Stimulated activated naive CD8-positive, alpha-beta T cell treated with anti-CD3 and anti-CD28 coated beads, Interleukin-15, amount 100 ng/mL, for 72 hours (primary cell): ENCODE measurements at regions not wholly inside any gene's neighbourhood (a gene's known extent, or its start where the extent isn't known, plus 50 kb on each side); places are given as distances from the start of the nearest gene placed in this dataset.
"Not testable (repeated sequence)": the region's sequence is repeated elsewhere in the genome, so short reads cannot be mapped to it uniquely, and the experiment has no call there.

Experiments used
- ATAC-seq: fragments of 150-1000 bp; cut with Tn5 transposase; 2 replicates; pipeline ENCODE4 v1.10.0; 2021; ENCODE audit warnings: mild to moderate bottlenecking, moderate library complexity
- DNase-seq, 2 donors: peaks; one replicate each; pipeline ENCODE4 v3.0.0; 2021 to 2022
- H3K27ac Mint-ChIP-seq, 2 donors: one replicate each; pipeline ENCODE4 v1.8.0; 2022; ENCODE audit warnings: mild to moderate bottlenecking in 2 of 2, mixed read lengths in 2 of 2, moderate library complexity in 2 of 2
- H3K27me3 Mint-ChIP-seq: one replicate; pipeline ENCODE4 v1.8.0; 2022; ENCODE audit warnings: mixed read lengths
- H3K4me1 Mint-ChIP-seq: one replicate; pipeline ENCODE4 v1.8.0; 2022; ENCODE audit warnings: mild to moderate bottlenecking, mixed read lengths
- H3K4me3 Mint-ChIP-seq, 2 donors: one replicate each; pipeline ENCODE4 v1.8.0; 2022; ENCODE audit warnings: mild to moderate bottlenecking in 2 of 2, mixed read lengths in 2 of 2, moderate library complexity in 1 of 2
- H3K9me3 Mint-ChIP-seq, 2 donors: one replicate each; pipeline ENCODE4 v1.8.0; 2022; ENCODE audit warnings: mixed read lengths in 2 of 2

DNA sequence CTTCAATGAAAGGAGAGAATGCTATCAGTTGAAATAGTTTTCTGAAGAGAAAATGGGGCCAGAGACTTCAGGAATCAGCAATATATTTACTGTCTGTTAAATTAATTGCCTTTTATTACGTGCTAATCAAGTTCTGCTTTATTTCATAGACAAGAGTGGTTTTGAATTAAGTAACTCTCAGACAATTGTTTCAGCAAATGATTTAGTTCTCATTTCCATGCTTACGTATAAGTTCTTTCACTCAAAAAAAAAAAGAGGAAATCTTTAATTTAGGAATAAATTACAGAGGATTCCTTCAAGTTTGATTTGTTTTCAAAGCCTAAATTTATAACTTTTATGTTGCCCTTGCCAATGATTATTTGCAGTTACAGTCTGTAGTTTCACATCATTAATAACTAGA, 163.5 kb downstream of the SPATA31A6 start:
- H3K27ac Mint-ChIP-seq, H3K9me3 Mint-ChIP-seq, H3K4me3 Mint-ChIP-seq, DNase-seq, H3K27me3 Mint-ChIP-seq, H3K4me1 Mint-ChIP-seq, ATAC-seq: not testable (repeated sequence)

DNA sequence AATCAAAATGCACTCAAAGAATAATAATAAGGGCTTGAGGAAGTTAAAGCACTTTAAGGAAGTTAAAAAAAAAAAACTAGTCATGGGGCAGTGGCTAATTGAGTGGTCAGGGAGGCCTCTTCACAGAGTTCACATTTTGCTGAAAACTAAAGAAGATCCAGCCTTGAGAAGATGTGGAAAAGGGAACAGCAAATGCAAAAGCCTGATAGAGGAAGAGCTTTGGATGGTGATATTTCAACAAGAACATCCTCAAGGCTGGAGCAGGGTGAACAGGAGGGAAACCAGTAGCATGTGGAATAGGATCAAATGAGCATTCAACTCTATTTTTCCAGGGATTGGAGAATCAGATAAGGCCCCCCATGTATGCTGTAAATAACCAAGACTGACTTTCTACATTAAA, 165.7 kb downstream of the SPATA31A6 start:
- not testable (repeated sequence) for ATAC-seq, DNase-seq, H3K4me1 Mint-ChIP-seq, H3K27ac Mint-ChIP-seq, H3K9me3 Mint-ChIP-seq, H3K27me3 Mint-ChIP-seq, H3K4me3 Mint-ChIP-seq

DNA sequence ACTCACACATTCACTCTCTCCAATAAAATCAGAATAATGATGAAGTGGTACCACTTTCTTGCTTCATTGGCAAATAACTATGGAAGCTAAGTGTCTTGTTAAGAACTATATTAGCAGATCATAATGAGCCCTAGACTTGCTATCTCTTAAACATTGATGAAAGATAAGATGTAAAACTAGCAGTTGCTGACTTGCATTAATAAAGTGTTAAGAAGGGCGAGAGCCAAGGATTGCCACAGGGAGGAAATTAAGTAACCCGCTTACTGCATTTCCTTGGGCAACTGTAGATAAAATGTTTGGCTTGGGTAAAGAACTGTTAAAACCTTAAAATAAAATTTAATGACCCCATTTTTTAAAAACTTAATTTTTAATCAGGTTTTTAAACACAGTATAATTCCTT, 167.0 kb downstream of the SPATA31A6 start:
- H3K9me3 Mint-ChIP-seq, ATAC-seq, H3K4me3 Mint-ChIP-seq, H3K27ac Mint-ChIP-seq, H3K27me3 Mint-ChIP-seq, H3K4me1 Mint-ChIP-seq, DNase-seq: not testable (repeated sequence)

DNA sequence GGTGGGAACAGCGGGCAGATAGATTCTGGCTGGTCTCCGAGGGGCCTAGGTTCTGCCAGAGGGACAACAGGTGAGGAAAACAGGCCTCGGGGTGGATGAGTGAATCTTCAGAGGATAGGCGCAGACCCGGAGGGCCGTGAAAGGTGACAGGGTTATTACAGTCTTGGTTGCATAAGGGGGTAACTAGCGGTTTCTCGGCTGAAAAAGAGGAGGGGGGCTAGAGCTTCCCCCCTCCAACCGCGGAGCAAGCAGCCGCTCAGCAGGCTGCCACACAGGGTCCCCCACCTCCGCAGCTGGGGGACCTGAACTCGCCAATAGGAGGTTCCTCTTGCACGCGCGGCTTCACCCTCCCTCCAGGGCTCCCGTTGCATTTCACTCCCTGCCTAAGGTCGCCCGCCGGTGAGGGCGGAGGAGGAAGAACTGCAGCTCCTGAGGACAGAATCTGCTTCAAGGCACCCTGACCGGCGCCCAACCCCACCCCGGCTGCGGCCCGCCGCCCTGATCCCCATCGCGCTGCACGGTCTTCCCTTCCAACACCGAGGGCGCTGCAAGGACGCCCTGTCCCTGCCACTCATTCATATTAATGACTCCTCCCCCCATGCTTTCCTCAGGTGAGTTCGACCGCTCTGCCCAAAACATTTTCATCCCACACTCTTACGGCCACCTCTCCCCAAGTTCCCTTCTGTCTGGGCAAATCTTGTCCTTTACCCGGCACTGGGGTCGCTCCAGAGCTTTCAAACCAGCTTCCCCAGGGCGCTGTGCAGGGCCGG, 174.3 kb downstream of the SPATA31A6 start:
- ATAC-seq, H3K4me1 Mint-ChIP-seq, H3K27ac Mint-ChIP-seq, DNase-seq, H3K9me3 Mint-ChIP-seq: not testable (repeated sequence)
- Mint-ChIP-seq H3K27me3 (peaks cover 19% of the 10 kb centered on the region), H3K4me3 (peak overlapping the region; percentile 41 to 46)

DNA sequence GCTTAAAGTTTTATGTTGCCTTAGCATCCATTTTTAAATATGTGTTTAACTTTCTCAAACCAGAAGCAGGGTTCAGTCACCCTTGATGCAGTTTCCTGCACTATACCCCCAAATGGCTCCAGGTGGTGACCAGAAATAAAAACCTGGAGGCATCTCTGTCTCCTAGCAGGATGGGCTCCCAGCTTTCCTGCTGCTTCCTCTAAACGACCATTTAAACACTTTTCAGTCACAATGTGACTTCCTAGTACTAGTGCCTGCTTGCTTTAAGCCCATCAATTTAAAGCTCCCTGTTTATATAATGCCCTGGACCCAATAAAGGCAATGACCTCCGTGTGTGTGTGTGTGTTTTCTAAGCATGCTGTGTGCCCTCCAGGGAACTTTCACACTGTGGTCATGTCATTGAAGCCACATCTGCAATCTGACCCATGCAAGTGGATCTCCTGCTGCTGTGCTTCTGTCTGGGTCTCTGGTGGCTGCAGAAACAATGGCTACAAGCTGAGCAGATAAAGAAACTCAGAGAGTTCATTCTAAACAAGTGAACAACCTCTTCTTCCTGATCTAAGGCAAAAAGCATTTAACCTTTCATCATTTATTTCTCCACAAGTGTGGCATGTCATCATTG, 175.3 kb downstream of the SPATA31A6 start:
- not testable (repeated sequence) for ATAC-seq, H3K9me3 Mint-ChIP-seq, H3K4me3 Mint-ChIP-seq, DNase-seq, H3K4me1 Mint-ChIP-seq
- Mint-ChIP-seq H3K27me3 (peaks cover 19% of the 10 kb centered on the region), H3K27ac (peak overlapping the region in 1 of 2 donors; percentile 4)

DNA sequence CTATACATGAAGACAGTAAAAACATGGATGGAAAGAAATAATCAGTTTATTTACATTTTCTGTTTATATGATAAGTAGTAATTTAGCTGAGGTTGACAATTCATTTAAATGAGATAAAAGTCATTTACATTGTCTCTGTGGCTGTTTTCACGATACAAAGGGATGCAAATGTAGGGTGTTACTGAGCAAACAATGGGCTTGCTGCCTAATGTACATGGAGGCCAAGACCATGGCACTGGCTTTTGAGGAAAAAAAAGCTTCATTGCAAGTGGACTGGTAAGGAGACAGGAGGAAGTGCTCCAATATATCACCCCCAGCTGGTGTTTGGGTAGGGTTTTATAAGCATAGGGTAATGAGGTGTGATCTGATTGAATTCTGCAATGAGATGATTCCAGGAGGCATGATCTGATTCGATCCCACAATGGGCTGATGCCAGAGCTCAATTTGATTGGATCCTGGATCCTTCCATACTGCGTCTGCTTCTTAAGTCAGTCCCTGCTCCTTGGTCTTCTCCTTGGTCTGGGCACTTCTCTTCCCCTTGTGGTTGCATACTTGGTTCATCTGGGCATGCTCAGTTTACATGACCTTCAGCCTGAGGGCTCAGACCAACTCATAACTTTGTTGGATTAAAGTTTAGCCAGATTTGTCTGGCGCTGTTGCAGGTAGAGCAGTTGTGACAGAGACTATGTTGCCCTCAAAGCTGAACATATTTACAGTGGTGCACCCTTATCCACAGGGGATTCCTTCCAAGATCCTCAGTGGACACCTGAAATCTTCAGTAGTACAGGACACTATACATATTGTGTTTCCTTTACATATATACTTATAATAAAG, 181.2 kb downstream of the SPATA31A6 start:
- H3K4me3 Mint-ChIP-seq, ATAC-seq: not testable (repeated sequence)

DNA sequence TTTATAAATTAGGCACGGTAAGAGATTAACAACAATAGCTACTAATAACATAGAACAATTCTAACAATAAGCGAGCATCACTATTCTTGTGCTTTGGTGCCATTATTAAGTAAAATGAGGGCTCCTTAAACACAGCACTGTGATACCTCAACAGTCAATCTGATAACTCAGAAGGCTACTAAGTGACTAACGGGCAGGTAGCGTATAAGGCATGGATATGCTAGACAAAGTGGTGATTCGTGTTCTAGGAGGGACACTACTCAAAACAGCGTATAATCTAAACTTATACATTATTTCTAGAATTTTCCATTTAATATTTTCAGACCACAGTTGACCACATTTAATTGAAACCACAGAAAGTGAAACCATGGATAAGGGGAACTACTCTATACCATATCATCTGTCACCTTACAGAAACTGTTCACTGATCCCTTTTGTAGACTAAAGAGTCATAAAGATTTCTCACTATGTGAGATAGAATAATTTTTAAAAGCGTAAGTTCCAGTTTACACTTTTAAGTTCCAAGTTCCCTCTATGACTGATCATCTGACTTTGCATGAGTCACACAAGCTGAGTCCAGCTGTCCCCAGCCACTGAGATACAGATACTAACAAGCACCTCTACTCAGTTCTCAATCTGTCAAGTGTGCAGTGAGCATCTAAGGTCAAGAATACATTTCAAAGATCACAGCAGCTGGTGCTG, 181.9 kb downstream of the SPATA31A6 start:
- peak; percentile 73 for ATAC-seq
- H3K4me3 Mint-ChIP-seq, H3K27me3 Mint-ChIP-seq, DNase-seq, H3K9me3 Mint-ChIP-seq, H3K27ac Mint-ChIP-seq, H3K4me1 Mint-ChIP-seq: not testable (repeated sequence)

More for the DNA sequence above, 181.2 kb downstream of the SPATA31A6 start:
- not testable (repeated sequence) for H3K4me1 Mint-ChIP-seq, H3K27ac Mint-ChIP-seq, DNase-seq, H3K27me3 Mint-ChIP-seq, H3K9me3 Mint-ChIP-seq

DNA sequence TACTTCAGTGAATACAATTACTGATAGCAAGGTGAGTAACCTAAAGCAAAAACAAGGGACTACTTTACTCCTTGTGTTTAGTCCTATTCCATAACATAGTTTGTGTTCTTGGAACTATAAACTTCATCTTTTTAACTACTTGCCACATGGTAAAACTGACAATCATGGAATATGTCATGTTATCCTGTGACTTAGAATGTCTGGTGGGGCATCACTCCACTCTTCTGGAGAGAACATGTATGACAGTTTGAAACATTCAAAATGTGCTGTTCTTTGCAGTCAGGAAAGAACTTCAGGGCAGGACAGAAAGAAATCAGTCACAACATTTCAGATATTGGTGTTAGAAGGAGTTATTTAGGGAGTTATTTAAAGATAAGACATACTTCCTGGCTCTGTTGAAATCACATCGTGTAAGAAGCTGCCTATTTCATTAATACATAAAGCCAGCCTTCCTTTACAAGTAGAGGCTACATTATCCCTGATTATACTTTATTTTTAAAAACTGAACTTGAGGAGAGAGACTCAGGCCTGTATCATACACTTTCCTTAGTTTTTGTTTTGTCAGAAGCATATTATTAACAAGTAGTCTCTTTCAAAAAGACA, 184.9 kb downstream of the SPATA31A6 start:
- not testable (repeated sequence) for H3K27ac Mint-ChIP-seq, DNase-seq, H3K9me3 Mint-ChIP-seq, ATAC-seq, H3K4me1 Mint-ChIP-seq, H3K27me3 Mint-ChIP-seq, H3K4me3 Mint-ChIP-seq

DNA sequence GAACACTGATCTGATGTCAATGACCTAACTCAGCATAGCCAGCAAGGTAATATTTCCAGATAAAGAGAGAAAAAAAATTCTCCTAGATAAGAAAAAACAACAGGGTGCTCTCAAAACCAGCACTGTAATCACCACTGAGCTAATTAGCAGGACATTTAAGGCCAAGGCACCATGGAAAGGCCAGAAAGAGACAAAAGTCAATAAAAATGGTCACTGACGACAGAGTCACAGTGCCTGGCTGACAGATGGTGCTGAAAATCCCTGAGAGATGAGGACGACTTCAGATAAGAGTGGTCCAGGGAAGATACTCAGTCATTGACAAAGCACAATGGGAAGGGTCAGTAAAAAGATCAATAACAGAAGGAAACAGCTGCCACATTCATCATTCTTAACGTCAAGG, 186.7 kb downstream of the SPATA31A6 start:
- H3K27me3 Mint-ChIP-seq, H3K4me1 Mint-ChIP-seq, H3K27ac Mint-ChIP-seq, H3K4me3 Mint-ChIP-seq, H3K9me3 Mint-ChIP-seq, ATAC-seq, DNase-seq: not testable (repeated sequence)

DNA sequence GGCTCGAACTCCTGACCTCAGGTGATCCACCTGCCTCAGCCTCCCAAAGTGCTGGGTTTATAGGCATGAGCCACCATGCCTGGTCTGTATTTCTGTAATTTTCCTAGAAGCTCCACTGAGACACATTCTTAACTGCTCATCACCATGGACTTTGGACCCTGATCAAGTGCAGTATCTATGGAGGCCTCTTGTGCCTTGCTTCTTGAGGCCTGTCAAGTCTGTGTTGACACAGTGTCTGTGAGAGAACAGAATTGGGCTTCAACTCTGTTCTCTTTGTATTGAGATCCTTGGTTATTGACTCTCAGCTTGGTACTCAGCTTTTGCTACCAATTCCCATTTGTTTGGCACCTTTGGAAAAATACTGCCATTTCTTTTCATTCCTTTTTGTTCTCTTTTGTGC, 188.0 kb downstream of the SPATA31A6 start:
- not testable (repeated sequence) for H3K27me3 Mint-ChIP-seq, ATAC-seq, DNase-seq, H3K9me3 Mint-ChIP-seq, H3K4me1 Mint-ChIP-seq, H3K27ac Mint-ChIP-seq, H3K4me3 Mint-ChIP-seq

DNA sequence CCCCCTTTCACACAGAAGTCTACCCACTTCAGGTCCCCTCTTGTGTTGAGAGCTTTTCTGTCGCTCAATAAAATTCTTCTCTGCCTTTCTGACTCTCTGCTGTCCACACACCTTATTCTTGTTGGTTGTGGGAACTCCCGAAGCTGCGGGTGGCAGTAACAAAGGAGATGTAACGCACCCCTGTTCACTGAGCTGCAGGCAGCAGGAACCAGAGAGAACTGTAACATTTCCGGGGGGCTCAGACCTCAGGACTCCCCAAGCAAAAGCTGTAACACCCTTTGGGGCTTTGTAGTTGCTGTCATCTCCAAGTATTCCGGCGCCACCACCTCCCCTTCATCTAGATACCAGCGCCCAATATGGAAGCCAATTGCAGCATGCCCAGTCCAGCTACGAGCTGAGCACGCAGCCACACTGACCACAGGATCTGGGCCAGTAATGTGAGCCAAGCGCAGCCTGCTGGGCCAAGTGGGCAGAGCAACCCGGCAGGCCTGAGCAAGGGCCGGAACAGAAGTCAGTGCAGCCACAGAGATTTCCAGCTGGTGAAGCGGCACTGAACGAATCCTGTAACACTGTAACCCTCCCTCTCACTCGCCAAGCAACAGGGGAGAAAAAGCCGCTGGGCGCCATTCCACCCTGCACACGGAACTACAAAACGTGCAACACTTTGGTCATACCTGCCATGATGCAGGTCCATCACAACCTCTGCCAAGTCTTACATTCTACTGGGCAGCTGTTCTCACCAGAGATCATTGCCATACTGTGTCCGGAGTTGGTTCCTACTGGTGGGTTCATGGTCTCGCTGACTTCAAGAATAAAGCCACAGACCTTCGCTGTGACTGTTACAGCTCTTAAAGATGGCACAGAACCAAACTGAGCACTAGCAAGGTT, 194.3 kb downstream of the SPATA31A6 start:
- H3K9me3 Mint-ChIP-seq = peaks cover 0 to 13% of the 10 kb centered on the region in 2 donors
- ATAC-seq, H3K27ac Mint-ChIP-seq, H3K27me3 Mint-ChIP-seq, DNase-seq, H3K4me3 Mint-ChIP-seq, H3K4me1 Mint-ChIP-seq: not testable (repeated sequence)

DNA sequence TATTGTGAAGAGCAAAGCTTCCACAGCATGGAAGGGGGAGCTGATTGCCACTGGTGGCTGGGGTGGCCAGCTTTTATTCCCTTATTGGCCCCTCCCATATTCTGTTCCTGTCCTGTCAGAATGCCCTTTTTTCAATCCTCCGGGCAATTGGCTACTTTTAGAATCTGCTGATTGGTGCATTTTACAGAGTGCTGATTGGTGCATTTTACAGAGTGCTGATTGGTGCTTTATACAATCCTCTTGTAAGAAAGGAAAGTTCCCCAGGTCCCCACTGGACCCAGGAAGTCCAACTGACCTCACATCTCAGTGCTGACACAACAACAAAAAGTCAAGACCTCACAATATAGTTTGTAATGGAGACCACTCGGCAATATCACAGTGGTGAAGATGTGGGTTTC, 195.0 kb downstream of the SPATA31A6 start:
- no peaks in the 10 kb centered on the region for H3K27me3 Mint-ChIP-seq
- H3K27ac Mint-ChIP-seq = no peak overlapping the region
- H3K4me3 Mint-ChIP-seq = no peak overlapping the region
- peaks cover 0 to 13% of the 10 kb centered on the region in 2 donors for H3K9me3 Mint-ChIP-seq
- DNase-seq (no peak), ATAC-seq (no peak)
- H3K4me1 Mint-ChIP-seq = no peaks in the 10 kb centered on the region

DNA sequence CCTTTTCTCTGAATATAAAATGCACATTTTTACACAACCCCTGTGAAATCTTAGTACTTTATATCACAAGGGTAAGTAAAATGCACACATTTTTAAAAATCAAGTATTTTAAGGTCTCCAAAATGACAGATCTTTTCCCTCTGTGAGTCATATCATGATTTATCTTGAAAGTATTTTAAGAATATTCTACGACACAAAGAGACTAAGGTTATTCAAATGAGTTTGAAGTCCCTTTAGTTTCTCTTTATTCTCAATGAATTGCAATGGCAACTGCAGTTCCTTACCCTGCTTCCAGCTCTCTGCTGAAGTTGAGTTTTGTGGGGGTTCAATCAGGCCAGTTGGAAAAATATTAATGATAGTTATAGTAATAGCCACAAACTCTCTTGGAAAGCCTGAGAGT, 196.1 kb downstream of the SPATA31A6 start:
- H3K4me3 Mint-ChIP-seq, DNase-seq, H3K4me1 Mint-ChIP-seq, H3K27ac Mint-ChIP-seq, H3K27me3 Mint-ChIP-seq, ATAC-seq: not testable (repeated sequence)
- peaks cover 0 to 13% of the 10 kb centered on the region in 2 donors for H3K9me3 Mint-ChIP-seq

DNA sequence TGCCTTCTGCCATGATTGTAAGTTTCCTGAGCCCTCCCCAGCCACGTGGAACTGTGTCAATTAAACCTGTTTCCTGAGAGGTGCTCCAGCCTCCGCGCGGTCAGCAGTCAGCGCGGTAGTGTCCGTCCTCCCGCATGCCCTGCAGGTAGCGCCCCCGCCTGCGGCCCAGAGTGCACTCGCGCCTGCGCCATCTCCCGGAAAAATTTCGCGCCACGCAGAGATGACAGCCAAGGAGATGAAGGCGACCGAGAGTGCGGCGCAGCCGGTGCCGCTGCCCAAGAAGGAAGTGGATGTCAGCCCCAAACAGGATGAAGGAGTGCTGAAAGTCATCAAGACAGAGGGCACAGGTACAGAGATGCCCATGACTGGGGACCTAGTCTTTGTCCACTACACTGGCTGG, 201.1 kb downstream of the SPATA31A6 start:
- H3K27ac Mint-ChIP-seq, H3K9me3 Mint-ChIP-seq, ATAC-seq, H3K27me3 Mint-ChIP-seq, DNase-seq, H3K4me3 Mint-ChIP-seq, H3K4me1 Mint-ChIP-seq: not testable (repeated sequence)
